Hepatocyte (in vitro differentiated cells): ENCODE measurements at regions not wholly inside any gene's neighbourhood (a gene's known extent, or its start where the extent isn't known, plus 50 kb on each side); places are given as distances from the start of the nearest gene placed in this dataset.

Experiments used
- CTCF ChIP-seq: fragments of 200-600 bp; sonication (generic); IDR thresholded peaks from 2 replicates; pipeline ENCODE4 v1.5.1; 2016; ENCODE audit warnings: antibody characterized with exemption, mild to moderate bottlenecking; ENCODE audit not compliant: poor library complexity
- EZH2 ChIP-seq: fragments of 200-600 bp; sonication (generic); IDR thresholded peaks from 2 replicates; pipeline ENCODE4 v1.6.1; 2016; ENCODE audit warnings: antibody characterized with exemption, mild to moderate bottlenecking, borderline replicate concordance

- TF ChIP-seq CTCF (no peak), EZH2 (no peak)
These were observed 87.4 kb downstream of the ZIC4 start for GRCh38 chr3:147318900-147319299.
